ENCODE measurements at regions not wholly inside any gene's neighbourhood (a gene's known extent, or its start where the extent isn't known, plus 50 kb on each side); places are given as distances from the start of the nearest gene placed in this dataset.
A peak's percentile ranks its signal among the peaks of the same experiment; 100 is the strongest.

GRCh38 chr13:106734198-106734597 lies 166.3 kb upstream of the ARGLU1 start:
- Histone ChIP-seq H3F3A (ENCODE audit: low read depth) (no peaks in the 10 kb centered on the region), H3K9ac (ENCODE audit: low read depth, low read length, poor library complexity, severe bottlenecking) (no peak overlapping the region), H3K36me3 (ENCODE audit: insufficient read depth, low read length) (no peaks in the 10 kb centered on the region), H2AFZ (ENCODE audit: low read length) (no peak overlapping the region), H3K4me3 (ENCODE audit: low read length, poor library complexity, severe bottlenecking) (no peak overlapping the region), H4K20me1 (ENCODE audit: insufficient read depth, low read length, poor library complexity, severe bottlenecking) (no peaks in the 10 kb centered on the region), H3K9me2 (replicated peaks; ENCODE audit: low read depth, low read length) (no peaks in the 10 kb centered on the region), H3K79me2 (ENCODE audit: insufficient read depth, low read length) (no peaks in the 10 kb centered on the region), H3K27me3 (ENCODE audit: insufficient read depth, low read length, poor library complexity, severe bottlenecking) (no peaks in the 10 kb centered on the region), H3K4me2 (ENCODE audit: low read depth, low read length, poor library complexity, severe bottlenecking) (no peak overlapping the region), H3K9me3 (ENCODE audit: insufficient read depth, low read depth, low read length) (no peaks in the 10 kb centered on the region), H3K4me1 (ENCODE audit: insufficient read depth, low read length, poor library complexity, severe bottlenecking) (no peaks in the 10 kb centered on the region)
- TF ChIP-seq EZH2phosphoT487 (IDR thresholded peaks at IDR 0.05; ENCODE audit: borderline replicate concordance): no peak

GRCh38 chr13:106723036-106723435 lies 155.1 kb upstream of the ARGLU1 start:
- no peaks in the 10 kb centered on the region for H3K27me3 ChIP-seq (ENCODE audit: insufficient read depth, low read length, poor library complexity, severe bottlenecking)
- no peaks in the 10 kb centered on the region for H3K9me3 ChIP-seq (ENCODE audit: insufficient read depth, low read depth, low read length)
- no peak overlapping the region for H2AFZ ChIP-seq (ENCODE audit: low read length)
- H3F3A ChIP-seq (ENCODE audit: low read depth): no peaks in the 10 kb centered on the region
- no peak overlapping the region for H3K4me3 ChIP-seq (ENCODE audit: low read length, poor library complexity, severe bottlenecking)
- H3K9me2 ChIP-seq (replicated peaks; ENCODE audit: low read depth, low read length): no peaks in the 10 kb centered on the region
- no peaks in the 10 kb centered on the region for H4K20me1 ChIP-seq (ENCODE audit: insufficient read depth, low read length, poor library complexity, severe bottlenecking)
- no peak for TF ChIP-seq EZH2phosphoT487 (IDR thresholded peaks at IDR 0.05; ENCODE audit: borderline replicate concordance)
- no peak for TF ChIP-seq CTCF (conservative IDR thresholded peaks at IDR 0.05; ENCODE audit: low read length)
- no peak overlapping the region for H3K4me2 ChIP-seq (ENCODE audit: low read depth, low read length, poor library complexity, severe bottlenecking)
- H3K36me3 ChIP-seq (ENCODE audit: insufficient read depth, low read length): no peaks in the 10 kb centered on the region
- H3K4me1 ChIP-seq (ENCODE audit: insufficient read depth, low read length, poor library complexity, severe bottlenecking): no peaks in the 10 kb centered on the region
- no peaks in the 10 kb centered on the region for H3K79me2 ChIP-seq (ENCODE audit: insufficient read depth, low read length)
- H3K9ac ChIP-seq (ENCODE audit: low read depth, low read length, poor library complexity, severe bottlenecking): no peak overlapping the region

- Histone ChIP-seq H3K79me2 (ENCODE audit: insufficient read depth, low read length) (no peaks in the 10 kb centered on the region), H3K9me2 (replicated peaks; ENCODE audit: low read depth, low read length) (no peaks in the 10 kb centered on the region), H2AFZ (ENCODE audit: low read length) (no peak overlapping the region), H3K27me3 (ENCODE audit: insufficient read depth, low read length, poor library complexity, severe bottlenecking) (no peaks in the 10 kb centered on the region), H3K36me3 (ENCODE audit: insufficient read depth, low read length) (no peaks in the 10 kb centered on the region), H4K20me1 (ENCODE audit: insufficient read depth, low read length, poor library complexity, severe bottlenecking) (no peaks in the 10 kb centered on the region), H3K4me1 (ENCODE audit: insufficient read depth, low read length, poor library complexity, severe bottlenecking) (no peaks in the 10 kb centered on the region), H3F3A (ENCODE audit: low read depth) (no peaks in the 10 kb centered on the region), H3K4me2 (ENCODE audit: low read depth, low read length, poor library complexity, severe bottlenecking) (no peak overlapping the region), H3K9me3 (ENCODE audit: insufficient read depth, low read depth, low read length) (no peaks in the 10 kb centered on the region), H3K9ac (ENCODE audit: low read depth, low read length, poor library complexity, severe bottlenecking) (no peak overlapping the region), H3K4me3 (ENCODE audit: low read length, poor library complexity, severe bottlenecking) (no peak overlapping the region)
- TF ChIP-seq CTCF (conservative IDR thresholded peaks at IDR 0.05; ENCODE audit: low read length) (no peak), EZH2phosphoT487 (IDR thresholded peaks at IDR 0.05; ENCODE audit: borderline replicate concordance) (no peak)
Observed at GRCh38 chr13:106722620-106723019, 154.7 kb upstream of the ARGLU1 start.

- TF ChIP-seq EZH2phosphoT487 (IDR thresholded peaks at IDR 0.05; ENCODE audit: borderline replicate concordance) (no peak), CTCF (conservative IDR thresholded peaks at IDR 0.05; ENCODE audit: low read length) (no peak)
- Histone ChIP-seq H3K9me2 (replicated peaks; ENCODE audit: low read depth, low read length) (no peaks in the 10 kb centered on the region), H3K36me3 (ENCODE audit: insufficient read depth, low read length) (no peaks in the 10 kb centered on the region), H3K79me2 (ENCODE audit: insufficient read depth, low read length) (no peaks in the 10 kb centered on the region), H2AFZ (ENCODE audit: low read length) (peak overlapping the region; percentile 12; the same call in 1 of the 2 replicates), H3K4me2 (ENCODE audit: low read depth, low read length, poor library complexity, severe bottlenecking) (peak overlapping the region; percentile 34), H3K4me1 (ENCODE audit: insufficient read depth, low read length, poor library complexity, severe bottlenecking) (no peaks in the 10 kb centered on the region), H3K9me3 (ENCODE audit: insufficient read depth, low read depth, low read length) (no peaks in the 10 kb centered on the region), H3K4me3 (ENCODE audit: low read length, poor library complexity, severe bottlenecking) (no peak overlapping the region), H3K27me3 (ENCODE audit: insufficient read depth, low read length, poor library complexity, severe bottlenecking) (no peaks in the 10 kb centered on the region), H3F3A (ENCODE audit: low read depth) (no peaks in the 10 kb centered on the region), H4K20me1 (ENCODE audit: insufficient read depth, low read length, poor library complexity, severe bottlenecking) (no peaks in the 10 kb centered on the region), H3K9ac (ENCODE audit: low read depth, low read length, poor library complexity, severe bottlenecking) (peak overlapping the region; percentile 43)
Observed at GRCh38 chr13:106721599-106721998, 153.7 kb upstream of the ARGLU1 start.
